ENCODE measurements at regions not wholly inside any gene's neighbourhood (a gene's known extent, or its start where the extent isn't known, plus 50 kb on each side); places are given as distances from the start of the nearest gene placed in this dataset.

DNA sequence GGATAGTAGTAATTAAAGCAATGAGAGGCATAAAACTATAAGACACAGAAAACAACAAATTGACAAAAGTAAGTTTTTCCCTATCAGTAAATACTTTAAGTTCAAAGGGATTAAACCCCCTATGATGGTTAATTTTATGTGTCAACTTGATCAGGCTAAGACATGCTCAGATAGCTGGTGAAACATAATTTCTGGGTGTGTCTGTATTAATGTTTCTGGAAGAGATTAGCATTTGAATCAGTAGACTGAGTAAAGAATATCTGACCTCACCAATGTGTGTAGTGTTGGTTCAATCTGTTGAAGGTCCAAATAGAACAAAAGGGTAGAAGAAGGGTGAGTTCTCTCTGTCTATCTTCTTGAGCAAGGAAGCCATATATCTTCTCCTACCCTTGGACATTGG is 283.3 kb upstream of the GRM7 start:
- Histone ChIP-seq H3K4me3 (no peak overlapping the region), H3K36me3 (no peaks in the 10 kb centered on the region), H3K4me1 (no peaks in the 10 kb centered on the region), H3K27me3 (no peaks in the 10 kb centered on the region), H3K27ac (no peak overlapping the region), H3K9me3 (no peaks in the 10 kb centered on the region)
- no peak for DNase-seq (ENCODE audit: low spot score in 2 of 2)
- intact Hi-C loops (cut with DNase I; ENCODE audit: low total_unique reads) = no loop called here
- TF ChIP-seq POLR2AphosphoS5 (IDR thresholded peaks at IDR 0.05) (no peak), POLR2A (IDR thresholded peaks at IDR 0.05) (no peak)
- TF ChIP-seq, protein P1, sequence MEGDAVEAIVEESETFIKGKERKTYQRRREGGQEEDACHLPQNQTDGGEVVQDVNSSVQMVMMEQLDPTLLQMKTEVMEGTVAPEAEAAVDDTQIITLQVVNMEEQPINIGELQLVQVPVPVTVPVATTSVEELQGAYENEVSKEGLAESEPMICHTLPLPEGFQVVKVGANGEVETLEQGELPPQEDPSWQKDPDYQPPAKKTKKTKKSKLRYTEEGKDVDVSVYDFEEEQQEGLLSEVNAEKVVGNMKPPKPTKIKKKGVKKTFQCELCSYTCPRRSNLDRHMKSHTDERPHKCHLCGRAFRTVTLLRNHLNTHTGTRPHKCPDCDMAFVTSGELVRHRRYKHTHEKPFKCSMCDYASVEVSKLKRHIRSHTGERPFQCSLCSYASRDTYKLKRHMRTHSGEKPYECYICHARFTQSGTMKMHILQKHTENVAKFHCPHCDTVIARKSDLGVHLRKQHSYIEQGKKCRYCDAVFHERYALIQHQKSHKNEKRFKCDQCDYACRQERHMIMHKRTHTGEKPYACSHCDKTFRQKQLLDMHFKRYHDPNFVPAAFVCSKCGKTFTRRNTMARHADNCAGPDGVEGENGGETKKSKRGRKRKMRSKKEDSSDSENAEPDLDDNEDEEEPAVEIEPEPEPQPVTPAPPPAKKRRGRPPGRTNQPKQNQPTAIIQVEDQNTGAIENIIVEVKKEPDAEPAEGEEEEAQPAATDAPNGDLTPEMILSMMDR (IDR thresholded peaks at IDR 0.05) = no peak

DNA sequence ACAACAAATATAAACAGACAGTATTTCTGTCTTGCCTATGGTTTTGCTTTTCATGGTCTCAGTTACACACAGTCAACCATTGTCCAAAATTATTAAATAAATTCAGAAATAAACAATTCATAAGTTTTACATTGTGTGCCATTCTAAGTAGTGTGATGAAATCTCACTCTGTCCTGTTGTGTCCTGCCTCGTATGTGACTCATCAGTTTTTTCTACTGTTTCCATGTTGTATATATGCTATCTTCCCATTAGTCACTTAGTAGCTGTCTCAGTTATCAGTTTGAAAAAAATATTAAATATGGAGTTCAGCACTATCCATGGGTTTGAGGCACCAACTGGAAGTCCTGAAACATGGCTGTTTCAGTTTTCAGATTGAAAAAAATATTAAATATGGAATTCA is 282.4 kb upstream of the GRM7 start:
- TF ChIP-seq, protein P1 (IDR thresholded peaks at IDR 0.05) = no peak
- TF ChIP-seq POLR2AphosphoS5 (IDR thresholded peaks at IDR 0.05) (no peak), POLR2A (IDR thresholded peaks at IDR 0.05) (no peak)
- Histone ChIP-seq H3K36me3 (no peaks in the 10 kb centered on the region), H3K27me3 (no peaks in the 10 kb centered on the region), H3K4me3 (no peak overlapping the region), H3K4me1 (no peaks in the 10 kb centered on the region), H3K27ac (no peak overlapping the region), H3K9me3 (no peaks in the 10 kb centered on the region)
- intact Hi-C loops (cut with DNase I; ENCODE audit: low total_unique reads) = no loop called here
- no peak for DNase-seq (ENCODE audit: low spot score in 2 of 2)

DNA sequence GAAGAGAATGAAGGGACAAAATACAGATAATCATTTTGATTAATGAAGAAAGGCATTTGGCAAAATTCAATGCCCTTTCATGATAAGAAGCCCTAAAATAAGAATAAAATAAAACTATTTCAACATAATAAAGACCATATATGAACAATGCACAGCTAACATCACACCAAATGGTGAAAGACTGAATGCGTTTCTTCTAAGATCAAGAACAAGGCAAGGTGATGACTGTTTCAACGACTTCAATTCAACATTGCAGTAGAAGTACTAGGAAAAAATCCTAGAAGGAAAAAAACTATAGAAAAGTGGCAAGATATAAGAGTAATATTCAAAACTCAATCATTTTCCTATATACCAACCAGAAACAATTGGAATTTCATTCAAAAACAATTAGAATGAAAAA is 280.1 kb upstream of the GRM7 start:
- Histone ChIP-seq H3K36me3 (no peaks in the 10 kb centered on the region), H3K9me3 (no peaks in the 10 kb centered on the region), H3K4me1 (no peaks in the 10 kb centered on the region), H3K4me3 (no peak overlapping the region), H3K27ac (no peak overlapping the region), H3K27me3 (no peaks in the 10 kb centered on the region)
- TF ChIP-seq, protein P1 (IDR thresholded peaks at IDR 0.05) = no peak
- TF ChIP-seq POLR2AphosphoS5 (IDR thresholded peaks at IDR 0.05) = no peak
- no peak for TF ChIP-seq POLR2A (IDR thresholded peaks at IDR 0.05)
- intact Hi-C loops (cut with DNase I; ENCODE audit: low total_unique reads) = no loop called here
- DNase-seq (ENCODE audit: low spot score in 2 of 2) = no peak

DNA sequence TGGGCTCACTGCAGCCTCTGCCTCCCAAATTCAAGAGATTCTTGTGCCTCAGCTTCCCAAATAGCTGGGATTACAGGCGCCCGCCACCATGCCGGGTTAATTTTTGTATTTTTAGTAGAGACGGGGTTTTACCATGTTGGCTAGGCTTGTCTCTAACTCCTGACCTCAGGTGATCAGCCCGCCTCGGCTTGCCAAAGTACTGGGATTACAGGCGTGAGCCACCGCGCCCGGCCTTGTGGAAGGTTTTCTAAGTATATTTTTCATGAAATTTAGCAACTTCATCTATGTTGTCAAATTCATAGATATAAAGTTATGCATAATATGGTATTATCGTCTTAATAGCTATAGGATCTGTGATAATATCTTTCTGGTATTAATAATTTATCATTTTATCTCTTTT is 275.6 kb upstream of the GRM7 start:
- Histone ChIP-seq H3K27me3 (no peaks in the 10 kb centered on the region), H3K9me3 (no peaks in the 10 kb centered on the region), H3K4me1 (no peaks in the 10 kb centered on the region), H3K4me3 (no peak overlapping the region), H3K27ac (no peak overlapping the region), H3K36me3 (no peaks in the 10 kb centered on the region)
- intact Hi-C loops (cut with DNase I; ENCODE audit: low total_unique reads) = no loop called here
- TF ChIP-seq POLR2AphosphoS5 (IDR thresholded peaks at IDR 0.05) (no peak), POLR2A (IDR thresholded peaks at IDR 0.05) (no peak)
- TF ChIP-seq, protein P1 (IDR thresholded peaks at IDR 0.05) = no peak
- no peak for DNase-seq (ENCODE audit: low spot score in 2 of 2)

DNA sequence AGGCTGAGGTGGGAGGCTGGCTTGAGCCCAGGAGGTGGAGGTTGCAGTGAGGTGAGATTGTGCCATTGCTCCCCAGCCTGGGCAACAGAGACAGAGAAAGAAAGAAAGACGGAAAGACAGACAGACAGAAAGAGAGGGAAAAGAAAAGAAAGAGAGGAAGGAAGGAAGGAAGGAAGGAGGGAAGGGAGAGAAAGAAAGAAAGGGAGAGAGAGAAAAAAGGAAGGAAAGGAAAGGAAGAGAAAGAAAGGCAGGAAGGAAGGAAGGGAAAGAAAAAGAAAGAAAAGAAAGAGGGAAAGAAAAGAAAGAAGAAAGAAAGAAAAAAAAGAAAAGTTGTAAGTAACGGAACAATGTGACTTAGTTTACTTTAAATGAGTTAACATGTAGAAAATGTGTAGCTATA is 260.7 kb upstream of the GRM7 start:
- TF ChIP-seq POLR2A (IDR thresholded peaks at IDR 0.05) (no peak), POLR2AphosphoS5 (IDR thresholded peaks at IDR 0.05) (no peak)
- TF ChIP-seq, protein P1 (IDR thresholded peaks at IDR 0.05) = no peak
- no peaks in the 10 kb centered on the region for H3K36me3 ChIP-seq
- DNase-seq (ENCODE audit: low spot score in 2 of 2) = no peak
- no peaks in the 10 kb centered on the region for H3K4me1 ChIP-seq
- intact Hi-C loops (cut with DNase I; ENCODE audit: low total_unique reads) = no loop called here
- H3K27ac ChIP-seq = no peak overlapping the region
- H3K27me3 ChIP-seq = no peaks in the 10 kb centered on the region
- no peak overlapping the region for H3K4me3 ChIP-seq
- H3K9me3 ChIP-seq = peaks cover 0 to 4% of the 10 kb centered on the region in 2 donors
